K562 (cell line): ENCODE measurements at regions not wholly inside any gene's neighbourhood (a gene's known extent, or its start where the extent isn't known, plus 50 kb on each side); places are given as distances from the start of the nearest gene placed in this dataset.

Experiments used
- ATAC-seq: fragments of 200-7000 bp; cut with Tn5 transposase; 3 replicates; pipeline ENCODE4 v1.9.1; 2020; ENCODE audit warnings: moderate library complexity
- BruUV-seq: library from RNA; stranded (reverse); fragments of 400-500 nt; replicated peaks from 2 replicates; lab custom pipeline; 2021; lab: Mats Ljungman, UMichigan
- CTCF ChIA-PET: fragments of 300-600 bp; formaldehyde crosslinking; extraction: SDS; loops from one replicate; lab custom pipeline; 2021; ENCODE audit warnings: low intra/inter-chr PET ratio; lab: Yijun Ruan, JAX
- POLR2A ChIA-PET: fragments of 300-600, 350-650 bp; sonication (Branson Sonifier 250); formaldehyde crosslinking; extraction: SDS; loops from one replicate; lab custom pipeline; 2021; ENCODE audit warnings: antibody characterized with exemption, inconsistent platforms; lab: Yijun Ruan, JAX
- DNase-seq, 4 experiments: peaks; one replicate each; pipeline versions ENCODE4 v3.0.0 to v3.0.0-alpha.2; 2011 to 2018; ENCODE audit warnings: low spot score in 3 of 4, mixed read lengths in 3 of 4; ENCODE audit errors: extremely low read depth in 1 of 4
- FAIRE-seq: peaks from 2 replicates; lab custom pipeline; 2011; peaks lifted over from hg19 to GRCh38; lab: Jason Lieb, UNC
- H2AFZ ChIP-seq: 2 replicates; pipeline ENCODE4 v1.6.0; 2011; ENCODE audit warnings: low read depth, low read length, control low read depth, inconsistent platforms
- H3K27ac ChIP-seq: fragments of 200-600 bp; 3 replicates; pipeline ENCODE4 v1.8.0; 2011; ENCODE audit warnings: low read depth, mild to moderate bottlenecking, control low read depth, inconsistent platforms, low read length, moderate library complexity, mixed read lengths; ENCODE audit errors: extremely low read depth
- H3K27me3 ChIP-seq, 2 experiments: fragments of 300-600 bp in 1 of 2; 2 replicates in 1 of 2; 3 replicates in 1 of 2; pipeline versions ENCODE4 v1.6.0 to v1.8.0; 2011; ENCODE audit warnings: inconsistent platforms in 2 of 2, low read length in 2 of 2, mild to moderate bottlenecking in 1 of 2, mixed read lengths in 1 of 2, moderate library complexity in 1 of 2; ENCODE audit not compliant: control insufficient read depth in 2 of 2, insufficient read depth in 2 of 2
- H3K36me3 ChIP-seq: fragments of 300-600 bp; 3 replicates; pipeline ENCODE4 v1.8.0; 2011; ENCODE audit warnings: mild to moderate bottlenecking, low read length, inconsistent platforms; ENCODE audit not compliant: control insufficient read depth, insufficient read depth
- H3K4me1 ChIP-seq, 2 experiments: fragments of 200-600 bp in 1 of 2; replicated peaks in 1 of 2; 2 replicates in 1 of 2; 3 replicates in 1 of 2; pipeline versions ENCODE4 v1.5.1 to v1.8.0; 2011; ENCODE audit warnings: inconsistent platforms in 2 of 2, low read length in 2 of 2, mild to moderate bottlenecking in 1 of 2, mixed read lengths in 1 of 2, moderate library complexity in 1 of 2; ENCODE audit not compliant: control insufficient read depth in 2 of 2, insufficient read depth in 2 of 2
- H3K4me2 ChIP-seq: 2 replicates; pipeline ENCODE4 v1.6.1; 2011; ENCODE audit warnings: low read length, control low read depth, inconsistent platforms, mixed read lengths; ENCODE audit not compliant: insufficient read depth
- H3K4me3 ChIP-seq: fragments of 200-600 bp; sonication (generic), shearing (Covaris generic); 2 replicates; pipeline ENCODE4 v1.5.1; 2016; ENCODE audit warnings: control low read depth, inconsistent platforms
- H3K79me2 ChIP-seq: fragments of 200-600 bp; 3 replicates; pipeline ENCODE4 v1.8.0; 2011; ENCODE audit warnings: low read length, inconsistent platforms; ENCODE audit not compliant: control insufficient read depth, insufficient read depth
- H3K9ac ChIP-seq, 2 experiments: 2 replicates each; pipeline versions ENCODE4 v1.6.0 to v1.6.1; 2011; ENCODE audit warnings: low read depth in 2 of 2, low read length in 2 of 2, control low read depth in 1 of 2, inconsistent platforms in 1 of 2, mild to moderate bottlenecking in 1 of 2, mixed read lengths in 1 of 2; ENCODE audit not compliant: insufficient read depth in 1 of 2
- H3K9me1 ChIP-seq: one replicate; pipeline ENCODE4 v1.6.0; 2011; ENCODE audit warnings: inconsistent platforms, mild to moderate bottlenecking, low read length, moderate library complexity; ENCODE audit not compliant: control insufficient read depth, insufficient read depth
- H3K9me3 ChIP-seq: replicated peaks from 2 replicates; pipeline ENCODE4 v1.5.1; 2011; ENCODE audit warnings: low read depth, low read length, inconsistent platforms; ENCODE audit not compliant: control insufficient read depth, insufficient read depth
- H4K20me1 ChIP-seq: replicated peaks from 2 replicates; pipeline ENCODE4 v1.6.1; 2011; ENCODE audit warnings: low read length, inconsistent platforms, mixed read lengths; ENCODE audit not compliant: control insufficient read depth, insufficient read depth
- EP300 ChIP-seq: IDR thresholded peaks from 2 replicates; pipeline ENCODE4 v1.6.1; 2012; ENCODE audit warnings: low read length, improper control_type of control experiment
- HDAC1 ChIP-seq, 2 experiments: fragments of 450-650 bp; IDR thresholded peaks; 2 replicates each; pipeline ENCODE4 v1.6.1; 2016 to 2017; ENCODE audit warnings: inconsistent platforms in 1 of 2, mild to moderate bottlenecking in 1 of 2, moderate library complexity in 1 of 2
- L3MBTL2 ChIP-seq: fragments of 450-650 bp; IDR thresholded peaks from 2 replicates; pipeline ENCODE4 v1.6.1; 2016; ENCODE audit warnings: mild to moderate bottlenecking, moderate library complexity
- MTF1 ChIP-seq: fragments of 250-450 bp; sonication (Bioruptor Pico); IDR thresholded peaks from 2 replicates; pipeline ENCODE4 v1.9.0; 2021; ENCODE audit warnings: moderate library complexity, mild to moderate bottlenecking, inconsistent platforms, borderline replicate concordance
- PKNOX1 ChIP-seq: fragments of 450-650 bp; IDR thresholded peaks from 2 replicates; pipeline ENCODE4 v1.6.1; 2016
- ZSCAN29 ChIP-seq: fragments of 450-650 bp; IDR thresholded peaks from 2 replicates; pipeline ENCODE4 v1.6.1; 2017
- WGBS: fragments of 100-300 bp; shearing (Covaris generic); methylation state at CpG from one replicate; pipeline ENCODE4 v1.1.6; 2016; ENCODE audit warnings: low coverage, mixed read lengths; ENCODE audit not compliant: insufficient coverage; ENCODE audit errors: missing lambda C conversion rate; 5-methylcytosine and 5-hydroxymethylcytosine counted together
- in situ Hi-C: fragments of 300-500 bp; cut with MboI; formaldehyde crosslinking; loops from 4 replicates; pipeline ENCODE4 v1.15.0; 2018; ENCODE audit warnings: inconsistent platforms, mixed read lengths
- intact Hi-C: fragments of 100-400 bp; cut with micrococcal nuclease; formaldehyde crosslinking; loops from 2 replicates; pipeline ENCODE4 v1.14.2; 2022
- TF ChIP-seq, protein P1 (sequence below): IDR thresholded peaks from 2 replicates; pipeline ENCODE4 v1.6.1; 2014; ENCODE audit warnings: antibody characterized with exemption

DNA sequence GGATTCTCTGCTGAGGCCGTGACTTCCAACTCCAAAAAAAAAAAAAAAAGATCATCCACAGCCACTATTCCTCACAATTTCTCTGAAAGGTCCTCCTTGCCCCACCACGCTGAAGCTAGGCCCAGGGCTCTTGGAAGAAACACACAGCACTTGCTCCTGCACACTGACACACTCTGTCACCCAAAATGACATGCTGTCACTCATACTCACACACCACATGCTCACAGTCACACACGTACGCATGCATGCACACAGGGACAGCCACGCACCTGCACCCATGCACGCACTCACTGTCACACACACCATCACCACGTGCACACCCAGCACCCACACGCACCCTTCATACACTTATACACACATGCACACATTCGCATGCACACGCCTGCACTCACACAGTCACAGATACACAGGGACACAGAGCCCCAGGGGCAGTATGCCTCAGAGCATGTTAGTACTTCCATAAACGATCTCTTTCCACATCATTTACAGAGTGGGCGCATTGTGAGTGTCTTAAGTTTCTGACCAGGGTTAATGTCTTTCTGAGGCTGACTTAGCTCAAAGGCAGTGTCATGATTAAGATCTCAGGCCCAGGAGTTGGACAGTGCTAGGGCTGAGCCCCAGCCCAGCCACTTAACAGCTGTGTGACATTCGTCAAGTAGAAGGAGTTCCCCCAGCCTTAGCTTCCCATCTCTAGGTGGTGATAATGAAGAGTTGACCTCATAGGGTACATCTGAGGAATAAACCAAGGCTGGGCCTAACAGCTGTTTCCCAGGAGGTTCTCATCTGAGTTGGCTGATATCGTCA, 93.4 kb downstream of the GLI2 start:
- Histone ChIP-seq H3K27me3 (peaks cover 4 to 73% of the 10 kb centered on the region in 2 experiments), H3K79me2 (no peaks in the 10 kb centered on the region), H2AFZ (no peak overlapping the region), H3K4me1 (no peaks in the 10 kb centered on the region), H3K27ac (no peak overlapping the region), H3K4me3 (no peak overlapping the region), H3K9ac (no peak overlapping the region), H4K20me1 (peaks cover 3% of the 10 kb centered on the region), H3K36me3 (no peaks in the 10 kb centered on the region), H3K4me2 (no peak overlapping the region), H3K9me1 (no peaks in the 10 kb centered on the region), H3K9me3 (no peaks in the 10 kb centered on the region)
- 8% methylated on average over 14 of the region's 14 CpGs for WGBS
- DNase-seq (no peak), ATAC-seq (peak; percentile 57), FAIRE-seq (no peak)
- POLR2A ChIA-PET: no interaction called here
- no peak for TF ChIP-seq HDAC1 (IDR thresholded peaks at IDR 0.05)
- no peak for TF ChIP-seq MTF1 (CRISPR knock-in tag)
- peak; percentile 35; the same call in 1 of the 2 replicates for TF ChIP-seq PKNOX1
- BruUV-seq: no TSS peak
- in situ Hi-C loops (no loop called here), intact Hi-C loops (no loop called here)
- CTCF ChIA-PET: no interaction called here

GRCh38 chr2:120829633-120830025, 94.0 kb downstream of the GLI2 start:
- Histone ChIP-seq H3K4me2 (no peak overlapping the region), H3K27ac (no peak overlapping the region), H3K9me1 (no peaks in the 10 kb centered on the region), H3K9me3 (no peaks in the 10 kb centered on the region), H3K9ac (no peak overlapping the region), H2AFZ (no peak overlapping the region), H4K20me1 (peaks cover 3% of the 10 kb centered on the region), H3K79me2 (no peaks in the 10 kb centered on the region), H3K4me3 (no peak overlapping the region), H3K27me3 (peaks cover 1 to 67% of the 10 kb centered on the region in 2 experiments), H3K4me1 (no peaks in the 10 kb centered on the region), H3K36me3 (no peaks in the 10 kb centered on the region)
- ChIA-PET CTCF (no interaction called here), POLR2A (no interaction called here)
- FAIRE-seq (no peak), ATAC-seq (no peak), DNase-seq (no peak)
- intact Hi-C loops (no loop called here), in situ Hi-C loops (no loop called here)
- no TSS peak for BruUV-seq
- 3% methylated on average over 6 of the region's 6 CpGs for WGBS
- TF ChIP-seq L3MBTL2 (no peak), ZSCAN29 (no peak), EP300 (no peak)
- TF ChIP-seq, protein P1, sequence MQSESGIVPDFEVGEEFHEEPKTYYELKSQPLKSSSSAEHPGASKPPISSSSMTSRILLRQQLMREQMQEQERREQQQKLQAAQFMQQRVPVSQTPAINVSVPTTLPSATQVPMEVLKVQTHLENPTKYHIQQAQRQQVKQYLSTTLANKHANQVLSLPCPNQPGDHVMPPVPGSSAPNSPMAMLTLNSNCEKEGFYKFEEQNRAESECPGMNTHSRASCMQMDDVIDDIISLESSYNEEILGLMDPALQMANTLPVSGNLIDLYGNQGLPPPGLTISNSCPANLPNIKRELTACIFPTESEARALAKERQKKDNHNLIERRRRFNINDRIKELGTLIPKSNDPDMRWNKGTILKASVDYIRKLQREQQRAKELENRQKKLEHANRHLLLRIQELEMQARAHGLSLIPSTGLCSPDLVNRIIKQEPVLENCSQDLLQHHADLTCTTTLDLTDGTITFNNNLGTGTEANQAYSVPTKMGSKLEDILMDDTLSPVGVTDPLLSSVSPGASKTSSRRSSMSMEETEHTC: no peak
